Neutrophil (primary cell): ENCODE measurements at regions not wholly inside any gene's neighbourhood (a gene's known extent, or its start where the extent isn't known, plus 50 kb on each side); places are given as distances from the start of the nearest gene placed in this dataset.

ENCODE experiments used
- H3K27ac ChIP-seq: fragments of 200-600 bp; sonication (generic); 2 replicates; pipeline ENCODE4 v1.5.1; 2016; ENCODE audit warnings: mild to moderate bottlenecking, moderate library complexity
- H3K27me3 ChIP-seq: fragments of 200-600 bp; sonication (generic); 2 replicates; pipeline ENCODE4 v1.6.0; 2016; ENCODE audit warnings: mild to moderate bottlenecking
- H3K36me3 ChIP-seq: fragments of 200-600 bp; sonication (generic); 2 replicates; pipeline ENCODE4 v1.5.1; 2017
- H3K4me1 ChIP-seq, 2 experiments: fragments of 200-600 bp in 1 of 2; sonication (generic) in 1 of 2; 1 replicate in 1 of 2; 2 replicates in 1 of 2; pipeline versions ENCODE4 v1.5.1 to v1.6.1; 2013 to 2016; ENCODE audit warnings: low read depth in 1 of 2, low read length in 1 of 2, mild to moderate bottlenecking in 1 of 2, moderate library complexity in 1 of 2; ENCODE audit not compliant: control insufficient read depth in 1 of 2, insufficient read depth in 1 of 2
- H3K4me3 ChIP-seq, 2 experiments: fragments of 200-600 bp in 1 of 2; sonication (generic) in 1 of 2; 1 replicate in 1 of 2; 2 replicates in 1 of 2; pipeline ENCODE4 v1.5.1; 2013 to 2016; ENCODE audit warnings: low read depth in 1 of 2, low read length in 1 of 2, mild to moderate bottlenecking in 1 of 2, moderate library complexity in 1 of 2
- H3K9me3 ChIP-seq: fragments of 200-600 bp; sonication (generic); 2 replicates; pipeline ENCODE4 v1.5.1; 2016
- CTCF ChIP-seq: fragments of 200-600 bp; sonication (generic); IDR thresholded peaks from 2 replicates; pipeline ENCODE4 v1.5.1; 2016; ENCODE audit warnings: antibody characterized with exemption

DNA sequence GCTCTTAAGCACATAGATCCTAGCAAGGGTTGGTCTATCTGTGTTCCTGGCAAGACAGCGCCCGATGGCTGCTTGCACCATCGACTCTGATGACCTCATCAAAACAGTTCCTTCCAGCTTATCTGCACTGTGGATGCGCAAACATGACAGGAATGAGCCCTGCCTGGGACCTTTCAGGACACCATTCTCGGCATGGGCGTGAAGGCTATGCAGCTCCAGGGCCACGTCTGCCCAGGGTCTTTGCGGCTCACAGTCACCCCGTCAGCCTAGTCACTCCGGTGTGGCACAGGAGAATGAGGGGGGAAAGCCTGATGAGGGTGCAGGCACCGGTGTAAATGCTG lies 147.8 kb upstream of the TWIST2 start:
- Histone ChIP-seq H3K9me3 (no peaks in the 10 kb centered on the region), H3K4me3 (no peak overlapping the region), H3K36me3 (no peaks in the 10 kb centered on the region), H3K4me1 (no peaks in the 10 kb centered on the region), H3K27ac (no peak overlapping the region), H3K27me3 (no peaks in the 10 kb centered on the region)
- TF ChIP-seq CTCF: no peak

GRCh38 chr2:238700506-238701340 lies 147.2 kb upstream of the TWIST2 start:
- no peak overlapping the region for H3K27ac ChIP-seq
- no peak for TF ChIP-seq CTCF
- no peaks in the 10 kb centered on the region for H3K9me3 ChIP-seq
- H3K27me3 ChIP-seq: no peaks in the 10 kb centered on the region
- H3K4me1 ChIP-seq: no peaks in the 10 kb centered on the region
- H3K36me3 ChIP-seq: no peaks in the 10 kb centered on the region
- H3K4me3 ChIP-seq: no peak overlapping the region

- Histone ChIP-seq H3K27ac (no peak overlapping the region), H3K4me3 (no peak overlapping the region), H3K4me1 (no peaks in the 10 kb centered on the region), H3K36me3 (no peaks in the 10 kb centered on the region), H3K27me3 (no peaks in the 10 kb centered on the region), H3K9me3 (no peaks in the 10 kb centered on the region)
- TF ChIP-seq CTCF: no peak
Observed at GRCh38 chr2:238701341-238702206, 146.3 kb upstream of the TWIST2 start.

- Histone ChIP-seq H3K27me3 (peaks cover under 1% of the 10 kb centered on the region), H3K36me3 (no peaks in the 10 kb centered on the region), H3K9me3 (no peaks in the 10 kb centered on the region), H3K4me1 (no peaks in the 10 kb centered on the region), H3K27ac (no peak overlapping the region), H3K4me3 (no peak overlapping the region)
- no peak for TF ChIP-seq CTCF
Observed at GRCh38 chr2:238702276-238703052, 145.4 kb upstream of the TWIST2 start.

DNA sequence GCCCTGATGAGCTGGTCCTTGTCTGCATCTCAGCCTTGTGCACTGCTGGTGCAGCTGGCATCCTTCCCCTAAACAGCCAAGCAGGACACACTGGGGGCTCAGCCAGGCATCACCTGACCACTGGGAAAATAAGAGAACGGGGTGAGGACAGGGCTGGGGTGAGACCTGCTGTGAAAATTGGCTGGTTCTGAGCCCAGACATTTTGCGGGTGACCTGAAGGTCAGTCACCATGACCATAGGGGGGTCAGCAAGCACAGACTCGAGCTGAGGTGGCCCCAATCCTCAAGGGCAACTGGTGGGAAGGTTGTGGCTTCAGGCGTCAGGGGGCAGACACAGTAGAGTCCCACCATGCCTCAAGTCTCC lies 144.9 kb upstream of the TWIST2 start:
- Histone ChIP-seq H3K36me3 (no peaks in the 10 kb centered on the region), H3K27ac (no peak overlapping the region), H3K4me1 (no peaks in the 10 kb centered on the region), H3K9me3 (no peaks in the 10 kb centered on the region), H3K27me3 (peaks cover 6% of the 10 kb centered on the region), H3K4me3 (no peak overlapping the region)
- TF ChIP-seq CTCF: no peak
